K562 (cell line): ENCODE measurements at regions not wholly inside any gene's neighbourhood (a gene's known extent, or its start where the extent isn't known, plus 50 kb on each side); places are given as distances from the start of the nearest gene placed in this dataset.

Experiments used
- EZH2 ChIP-seq: IDR thresholded peaks from 2 replicates; pipeline ENCODE4 v1.6.1; 2012; ENCODE audit warnings: low read depth, mild to moderate bottlenecking, inconsistent platforms, low read length, borderline replicate concordance
- HDAC6 ChIP-seq: IDR thresholded peaks from 2 replicates; pipeline ENCODE4 v1.6.1; 2012; ENCODE audit warnings: low read depth, mild to moderate bottlenecking, control low read depth, inconsistent platforms, low read length, moderate library complexity
- HOXB6 ChIP-seq: fragments of 250-450 bp; sonication (Bioruptor Pico); IDR thresholded peaks from 2 replicates; pipeline ENCODE4 v1.5.1; 2022; ENCODE audit warnings: mild to moderate bottlenecking, borderline replicate concordance
- KAT7 ChIP-seq: sonication (generic); formaldehyde crosslinking; IDR thresholded peaks from 2 replicates; pipeline ENCODE4 v1.8.0; 2022; ENCODE audit warnings: missing genetic modification reagents, mild to moderate bottlenecking, borderline replicate concordance
- POLR2AphosphoS5 ChIP-seq: IDR thresholded peaks from 2 replicates; pipeline ENCODE4 v1.6.1; 2011; ENCODE audit warnings: mild to moderate bottlenecking, low read depth, low read length, moderate library complexity; ENCODE audit not compliant: control insufficient read depth, insufficient read depth
- RFX5 ChIP-seq: IDR thresholded peaks from 2 replicates; pipeline ENCODE4 v1.6.1; 2011; ENCODE audit warnings: low read depth, mild to moderate bottlenecking, improper control_type of control experiment, low read length
- SMARCA5 ChIP-seq: fragments of 450-650 bp; IDR thresholded peaks from 2 replicates; pipeline ENCODE4 v1.6.1; 2016
- TGIF2 ChIP-seq: sonication (generic); formaldehyde crosslinking; IDR thresholded peaks from 2 replicates; pipeline ENCODE4 v1.8.1; 2022; ENCODE audit warnings: mild to moderate bottlenecking, missing genetic modification reagents, moderate library complexity
- ZNF274 ChIP-seq: IDR thresholded peaks from 2 replicates; pipeline ENCODE4 v1.6.1; 2011; ENCODE audit warnings: low read depth, mild to moderate bottlenecking, low read length, moderate library complexity, borderline replicate concordance
- ZNF589 ChIP-seq: fragments of 200-800 bp; sonication (Bioruptor generic); IDR thresholded peaks from 2 replicates; pipeline ENCODE4 v1.6.1; 2016; ENCODE audit warnings: low read depth, missing genetic modification characterization, missing compliant biosample characterization
- TF ChIP-seq, protein P1 (sequence below): fragments of 450-650 bp; IDR thresholded peaks from 2 replicates; pipeline ENCODE4 v1.6.1; 2018; ENCODE audit warnings: mild to moderate bottlenecking, low read depth; ENCODE audit not compliant: partially characterized antibody
- TF ChIP-seq, protein P2 (sequence below), 3 experiments: IDR thresholded peaks in 2 of 3; conservative IDR thresholded peaks in 1 of 3; 2 replicates each; pipeline ENCODE4 v1.5.1; 2011 to 2012; ENCODE audit warnings: low read length in 3 of 3, mild to moderate bottlenecking in 3 of 3, control low read depth in 2 of 3, improper control_type of control experiment in 1 of 3, inconsistent platforms in 1 of 3, low read depth in 1 of 3, mixed read lengths in 1 of 3, moderate library complexity in 1 of 3; ENCODE audit not compliant: insufficient read depth in 2 of 3

DNA sequence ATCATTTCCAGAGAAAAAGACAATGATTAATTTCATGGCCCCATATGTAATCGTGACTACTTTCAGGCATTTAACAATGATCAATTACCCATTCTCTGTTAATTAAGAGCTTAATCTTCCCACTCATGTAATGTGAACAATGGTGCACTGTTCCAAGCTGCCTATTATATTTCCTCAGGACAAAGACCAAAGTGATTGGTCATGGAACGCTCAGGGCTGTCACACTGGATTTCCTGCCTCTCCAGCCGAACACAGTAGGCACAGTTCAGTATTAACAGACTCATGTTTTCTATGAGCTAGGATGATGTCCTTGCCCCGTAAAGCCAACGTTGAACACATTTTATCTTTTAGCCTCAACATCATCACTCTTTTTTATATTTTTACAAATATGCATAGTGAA, 142.7 kb upstream of the FZD8 start:
- no peak for TF ChIP-seq ZNF589
- TF ChIP-seq, protein P1, sequence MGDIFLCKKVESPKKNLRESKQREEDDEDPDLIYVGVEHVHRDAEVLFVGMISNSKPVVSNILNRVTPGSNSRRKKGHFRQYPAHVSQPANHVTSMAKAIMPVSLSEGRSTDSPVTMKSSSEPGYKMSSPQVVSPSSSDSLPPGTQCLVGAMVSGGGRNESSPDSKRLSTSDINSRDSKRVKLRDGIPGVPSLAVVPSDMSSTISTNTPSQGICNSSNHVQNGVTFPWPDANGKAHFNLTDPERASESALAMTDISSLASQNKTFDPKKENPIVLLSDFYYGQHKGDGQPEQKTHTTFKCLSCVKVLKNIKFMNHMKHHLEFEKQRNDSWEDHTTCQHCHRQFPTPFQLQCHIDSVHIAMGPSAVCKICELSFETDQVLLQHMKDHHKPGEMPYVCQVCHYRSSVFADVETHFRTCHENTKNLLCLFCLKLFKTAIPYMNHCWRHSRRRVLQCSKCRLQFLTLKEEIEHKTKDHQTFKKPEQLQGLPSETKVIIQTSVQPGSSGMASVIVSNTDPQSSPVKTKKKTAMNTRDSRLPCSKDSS: no peak
- TF ChIP-seq TGIF2: no peak
- no peak for TF ChIP-seq EZH2
- no peak for TF ChIP-seq SMARCA5
- no peak for TF ChIP-seq ZNF274
- no peak for TF ChIP-seq HOXB6 (CRISPR knock-in tag)
- TF ChIP-seq, protein P2, sequence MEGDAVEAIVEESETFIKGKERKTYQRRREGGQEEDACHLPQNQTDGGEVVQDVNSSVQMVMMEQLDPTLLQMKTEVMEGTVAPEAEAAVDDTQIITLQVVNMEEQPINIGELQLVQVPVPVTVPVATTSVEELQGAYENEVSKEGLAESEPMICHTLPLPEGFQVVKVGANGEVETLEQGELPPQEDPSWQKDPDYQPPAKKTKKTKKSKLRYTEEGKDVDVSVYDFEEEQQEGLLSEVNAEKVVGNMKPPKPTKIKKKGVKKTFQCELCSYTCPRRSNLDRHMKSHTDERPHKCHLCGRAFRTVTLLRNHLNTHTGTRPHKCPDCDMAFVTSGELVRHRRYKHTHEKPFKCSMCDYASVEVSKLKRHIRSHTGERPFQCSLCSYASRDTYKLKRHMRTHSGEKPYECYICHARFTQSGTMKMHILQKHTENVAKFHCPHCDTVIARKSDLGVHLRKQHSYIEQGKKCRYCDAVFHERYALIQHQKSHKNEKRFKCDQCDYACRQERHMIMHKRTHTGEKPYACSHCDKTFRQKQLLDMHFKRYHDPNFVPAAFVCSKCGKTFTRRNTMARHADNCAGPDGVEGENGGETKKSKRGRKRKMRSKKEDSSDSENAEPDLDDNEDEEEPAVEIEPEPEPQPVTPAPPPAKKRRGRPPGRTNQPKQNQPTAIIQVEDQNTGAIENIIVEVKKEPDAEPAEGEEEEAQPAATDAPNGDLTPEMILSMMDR (IDR thresholded peaks at IDR 0.05 in 2 of 3, conservative IDR thresholded peaks at IDR 0.05 in 1 of 3; ENCODE audit: insufficient read depth in 2 of 3, low read depth in 1 of 3, low read length in 3 of 3): no peak
- TF ChIP-seq POLR2AphosphoS5: no peak
- no peak for TF ChIP-seq HDAC6
- no peak for TF ChIP-seq RFX5
- TF ChIP-seq KAT7 (CRISPR knock-in tag): no peak
